WTC11 (cell line): ENCODE measurements at regions not wholly inside any gene's neighbourhood (a gene's known extent, or its start where the extent isn't known, plus 50 kb on each side); places are given as distances from the start of the nearest gene placed in this dataset.

ENCODE experiments used
- ATAC-seq: fragments of 200-7000 bp; cut with Tn5 transposase; 2 replicates; pipeline ENCODE4 v1.10.0; 2021; ENCODE audit warnings: mild to moderate bottlenecking, moderate library complexity
- CTCF ChIA-PET: fragments of 300-600 bp; sonication (Branson Sonifier 250); formaldehyde crosslinking; loops from one replicate; lab custom pipeline; 2021; ENCODE audit warnings: antibody characterized with exemption; lab: Charles Lee
- POLR2A ChIA-PET: fragments of 350-600 bp; sonication (Branson Sonifier 250); formaldehyde crosslinking; loops from one replicate; lab custom pipeline; 2021; ENCODE audit warnings: antibody characterized with exemption; lab: Charles Lee
- DNase-seq: peaks from one replicate; pipeline ENCODE4 v3.0.0; 2021; ENCODE audit warnings: low spot score
- H3K27ac Mint-ChIP-seq: 2 replicates; pipeline ENCODE4 v1.8.0; 2021; ENCODE audit warnings: mixed read lengths
- H3K27me3 Mint-ChIP-seq: 2 replicates; pipeline ENCODE4 v1.8.0; 2021; ENCODE audit warnings: low read depth, mild to moderate bottlenecking, moderate library complexity, mixed read lengths
- H3K36me3 Mint-ChIP-seq: 2 replicates; pipeline ENCODE4 v1.8.0; 2021; ENCODE audit warnings: mixed read lengths
- H3K4me1 Mint-ChIP-seq: 2 replicates; pipeline ENCODE4 v1.8.0; 2022; ENCODE audit warnings: mixed read lengths
- H3K4me3 Mint-ChIP-seq: 2 replicates; pipeline ENCODE4 v1.8.0; 2021; ENCODE audit warnings: mild to moderate bottlenecking, moderate library complexity, mixed read lengths
- H3K9me3 Mint-ChIP-seq: 2 replicates; pipeline ENCODE4 v1.8.0; 2021; ENCODE audit warnings: mixed read lengths
- ELF4 ChIP-seq: sonication (generic); formaldehyde crosslinking; IDR thresholded peaks from 2 replicates; pipeline ENCODE4 v1.8.1; 2022; ENCODE audit warnings: low read depth, mild to moderate bottlenecking, moderate library complexity, missing genetic modification reagents
- FOXJ3 ChIP-seq: sonication (generic); formaldehyde crosslinking; IDR thresholded peaks from 2 replicates; pipeline ENCODE4 v1.9.0; 2021; ENCODE audit warnings: missing genetic modification reagents, mild to moderate bottlenecking, borderline replicate concordance
- FOXP4 ChIP-seq: sonication (generic); formaldehyde crosslinking; IDR thresholded peaks from 2 replicates; pipeline ENCODE4 v1.8.0; 2022; ENCODE audit warnings: mild to moderate bottlenecking, missing genetic modification reagents
- IRF2 ChIP-seq: sonication (generic); formaldehyde crosslinking; IDR thresholded peaks from 2 replicates; pipeline ENCODE4 v1.8.0; 2022; ENCODE audit warnings: low read depth, missing genetic modification reagents, borderline replicate concordance
- MYBL2 ChIP-seq: sonication (generic); formaldehyde crosslinking; IDR thresholded peaks from 2 replicates; pipeline ENCODE4 v1.8.1; 2023; ENCODE audit warnings: mild to moderate bottlenecking, moderate library complexity, missing genetic modification reagents
- NFE2L1 ChIP-seq: sonication (generic); formaldehyde crosslinking; IDR thresholded peaks from 2 replicates; pipeline ENCODE4 v1.8.1; 2023; ENCODE audit warnings: missing genetic modification reagents
- NR2C2 ChIP-seq: sonication (generic); formaldehyde crosslinking; IDR thresholded peaks from 2 replicates; pipeline ENCODE4 v1.8.0; 2022; ENCODE audit warnings: mild to moderate bottlenecking, missing genetic modification reagents
- PREB ChIP-seq: sonication (generic); formaldehyde crosslinking; IDR thresholded peaks from 2 replicates; pipeline ENCODE4 v1.8.1; 2022; ENCODE audit warnings: mild to moderate bottlenecking, missing genetic modification reagents, moderate library complexity, borderline replicate concordance
- RORB ChIP-seq: fragments of 250-450 bp; sonication (Bioruptor Pico); IDR thresholded peaks from 2 replicates; pipeline ENCODE4 v1.9.0; 2021; ENCODE audit warnings: mild to moderate bottlenecking
- TP53 ChIP-seq: sonication (generic); formaldehyde crosslinking; IDR thresholded peaks from 2 replicates; pipeline ENCODE4 v1.8.1; 2023; ENCODE audit warnings: mild to moderate bottlenecking, missing genetic modification reagents
- ZNF219 ChIP-seq: sonication (generic); formaldehyde crosslinking; IDR thresholded peaks from 2 replicates; pipeline ENCODE4 v1.8.0; 2023; ENCODE audit warnings: missing genetic modification reagents, mild to moderate bottlenecking, borderline replicate concordance
- ZNF263 ChIP-seq: sonication (generic); formaldehyde crosslinking; IDR thresholded peaks from 2 replicates; pipeline ENCODE4 v1.8.1; 2022; ENCODE audit warnings: low read depth, mild to moderate bottlenecking, moderate library complexity, missing genetic modification reagents
- ZNF396 ChIP-seq: fragments of 250-450 bp; sonication (Bioruptor Pico); IDR thresholded peaks from 2 replicates; pipeline ENCODE4 v1.8.0; 2021; ENCODE audit warnings: mild to moderate bottlenecking, moderate library complexity, borderline replicate concordance
- ZNF425 ChIP-seq: fragments of 250-450 bp; sonication (Bioruptor Pico); conservative IDR thresholded peaks from 2 replicates; pipeline ENCODE4 v1.9.0; 2021; ENCODE audit warnings: mild to moderate bottlenecking
- TF ChIP-seq, protein P1 (sequence below): sonication (generic); formaldehyde crosslinking; IDR thresholded peaks from 2 replicates; pipeline ENCODE4 v1.8.1; 2022; ENCODE audit warnings: low read depth, missing genetic modification reagents, borderline replicate concordance
- TF ChIP-seq, protein P2 (sequence below): fragments of 250-450 bp; sonication (Bioruptor Pico); IDR thresholded peaks from 2 replicates; pipeline ENCODE4 v2.1.2; 2022; ENCODE audit warnings: mild to moderate bottlenecking, moderate library complexity
- TF ChIP-seq, protein P3 (sequence below): sonication (generic); formaldehyde crosslinking; IDR thresholded peaks from 2 replicates; pipeline ENCODE4 v1.8.1; 2023; ENCODE audit warnings: mild to moderate bottlenecking, missing genetic modification reagents
- TF ChIP-seq, protein P4 (sequence below): sonication (generic); formaldehyde crosslinking; IDR thresholded peaks from 2 replicates; pipeline ENCODE4 v1.8.0; 2022; ENCODE audit warnings: missing genetic modification reagents
- TF ChIP-seq, protein P5 (sequence below): sonication (generic); formaldehyde crosslinking; IDR thresholded peaks from 2 replicates; pipeline ENCODE4 v1.8.1; 2022; ENCODE audit warnings: missing genetic modification reagents, borderline replicate concordance
- TF ChIP-seq, protein P6 (sequence below): fragments of 250-450 bp; sonication (Bioruptor Pico); IDR thresholded peaks from 2 replicates; pipeline ENCODE4 v1.9.0; 2021; ENCODE audit warnings: moderate library complexity, mild to moderate bottlenecking, inconsistent platforms, borderline replicate concordance

DNA sequence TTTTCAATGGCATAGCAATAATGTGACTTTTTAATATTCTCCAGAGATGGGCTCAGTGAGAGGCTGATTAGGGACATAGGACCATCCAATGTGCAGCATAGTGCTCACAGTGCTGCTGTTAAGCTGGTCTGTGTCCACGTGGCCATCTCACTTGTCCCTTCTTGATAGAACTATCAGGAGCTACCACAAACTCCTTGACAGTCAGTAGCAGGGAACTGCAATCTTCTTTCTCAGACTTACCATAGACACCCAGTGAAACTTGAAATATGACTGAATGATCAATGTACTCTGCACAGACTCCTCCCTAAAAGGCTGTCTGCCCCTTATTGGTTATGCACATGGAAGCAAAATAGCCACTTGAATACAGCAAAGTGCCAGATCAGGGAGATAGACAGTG lies 64.5 kb upstream of the WARS2 start:
- ChIA-PET POLR2A (no interaction called here), CTCF (no interaction called here)
- no peaks in the 10 kb centered on the region for H3K4me1 Mint-ChIP-seq
- ATAC-seq (no peak), DNase-seq (no peak)
- TF ChIP-seq NR2C2 (CRISPR knock-in tag) (no peak), TP53 (CRISPR knock-in tag) (no peak), ZNF425 (CRISPR knock-in tag) (no peak), ZNF219 (CRISPR knock-in tag) (no peak), MYBL2 (no peak), ZNF263 (CRISPR knock-in tag) (no peak), FOXP4 (no peak), ELF4 (no peak), RORB (CRISPR knock-in tag) (no peak), ZNF396 (no peak), FOXJ3 (CRISPR knock-in tag) (no peak), IRF2 (CRISPR knock-in tag) (no peak), NFE2L1 (CRISPR knock-in tag) (no peak), PREB (no peak)
- TF ChIP-seq, protein P1, sequence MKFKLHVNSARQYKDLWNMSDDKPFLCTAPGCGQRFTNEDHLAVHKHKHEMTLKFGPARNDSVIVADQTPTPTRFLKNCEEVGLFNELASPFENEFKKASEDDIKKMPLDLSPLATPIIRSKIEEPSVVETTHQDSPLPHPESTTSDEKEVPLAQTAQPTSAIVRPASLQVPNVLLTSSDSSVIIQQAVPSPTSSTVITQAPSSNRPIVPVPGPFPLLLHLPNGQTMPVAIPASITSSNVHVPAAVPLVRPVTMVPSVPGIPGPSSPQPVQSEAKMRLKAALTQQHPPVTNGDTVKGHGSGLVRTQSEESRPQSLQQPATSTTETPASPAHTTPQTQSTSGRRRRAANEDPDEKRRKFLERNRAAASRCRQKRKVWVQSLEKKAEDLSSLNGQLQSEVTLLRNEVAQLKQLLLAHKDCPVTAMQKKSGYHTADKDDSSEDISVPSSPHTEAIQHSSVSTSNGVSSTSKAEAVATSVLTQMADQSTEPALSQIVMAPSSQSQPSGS (CRISPR knock-in tag), result no peak
- TF ChIP-seq, protein P2, sequence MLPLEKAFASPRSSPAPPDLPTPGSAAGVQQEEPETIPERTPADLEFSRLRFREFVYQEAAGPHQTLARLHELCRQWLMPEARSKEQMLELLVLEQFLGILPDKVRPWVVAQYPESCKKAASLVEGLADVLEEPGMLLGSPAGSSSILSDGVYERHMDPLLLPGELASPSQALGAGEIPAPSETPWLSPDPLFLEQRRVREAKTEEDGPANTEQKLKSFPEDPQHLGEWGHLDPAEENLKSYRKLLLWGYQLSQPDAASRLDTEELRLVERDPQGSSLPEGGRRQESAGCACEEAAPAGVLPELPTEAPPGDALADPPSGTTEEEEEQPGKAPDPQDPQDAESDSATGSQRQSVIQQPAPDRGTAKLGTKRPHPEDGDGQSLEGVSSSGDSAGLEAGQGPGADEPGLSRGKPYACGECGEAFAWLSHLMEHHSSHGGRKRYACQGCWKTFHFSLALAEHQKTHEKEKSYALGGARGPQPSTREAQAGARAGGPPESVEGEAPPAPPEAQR, result no peak
- TF ChIP-seq, protein P3, sequence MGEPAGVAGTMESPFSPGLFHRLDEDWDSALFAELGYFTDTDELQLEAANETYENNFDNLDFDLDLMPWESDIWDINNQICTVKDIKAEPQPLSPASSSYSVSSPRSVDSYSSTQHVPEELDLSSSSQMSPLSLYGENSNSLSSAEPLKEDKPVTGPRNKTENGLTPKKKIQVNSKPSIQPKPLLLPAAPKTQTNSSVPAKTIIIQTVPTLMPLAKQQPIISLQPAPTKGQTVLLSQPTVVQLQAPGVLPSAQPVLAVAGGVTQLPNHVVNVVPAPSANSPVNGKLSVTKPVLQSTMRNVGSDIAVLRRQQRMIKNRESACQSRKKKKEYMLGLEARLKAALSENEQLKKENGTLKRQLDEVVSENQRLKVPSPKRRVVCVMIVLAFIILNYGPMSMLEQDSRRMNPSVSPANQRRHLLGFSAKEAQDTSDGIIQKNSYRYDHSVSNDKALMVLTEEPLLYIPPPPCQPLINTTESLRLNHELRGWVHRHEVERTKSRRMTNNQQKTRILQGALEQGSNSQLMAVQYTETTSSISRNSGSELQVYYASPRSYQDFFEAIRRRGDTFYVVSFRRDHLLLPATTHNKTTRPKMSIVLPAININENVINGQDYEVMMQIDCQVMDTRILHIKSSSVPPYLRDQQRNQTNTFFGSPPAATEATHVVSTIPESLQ (CRISPR knock-in tag), result no peak
- TF ChIP-seq, protein P4, sequence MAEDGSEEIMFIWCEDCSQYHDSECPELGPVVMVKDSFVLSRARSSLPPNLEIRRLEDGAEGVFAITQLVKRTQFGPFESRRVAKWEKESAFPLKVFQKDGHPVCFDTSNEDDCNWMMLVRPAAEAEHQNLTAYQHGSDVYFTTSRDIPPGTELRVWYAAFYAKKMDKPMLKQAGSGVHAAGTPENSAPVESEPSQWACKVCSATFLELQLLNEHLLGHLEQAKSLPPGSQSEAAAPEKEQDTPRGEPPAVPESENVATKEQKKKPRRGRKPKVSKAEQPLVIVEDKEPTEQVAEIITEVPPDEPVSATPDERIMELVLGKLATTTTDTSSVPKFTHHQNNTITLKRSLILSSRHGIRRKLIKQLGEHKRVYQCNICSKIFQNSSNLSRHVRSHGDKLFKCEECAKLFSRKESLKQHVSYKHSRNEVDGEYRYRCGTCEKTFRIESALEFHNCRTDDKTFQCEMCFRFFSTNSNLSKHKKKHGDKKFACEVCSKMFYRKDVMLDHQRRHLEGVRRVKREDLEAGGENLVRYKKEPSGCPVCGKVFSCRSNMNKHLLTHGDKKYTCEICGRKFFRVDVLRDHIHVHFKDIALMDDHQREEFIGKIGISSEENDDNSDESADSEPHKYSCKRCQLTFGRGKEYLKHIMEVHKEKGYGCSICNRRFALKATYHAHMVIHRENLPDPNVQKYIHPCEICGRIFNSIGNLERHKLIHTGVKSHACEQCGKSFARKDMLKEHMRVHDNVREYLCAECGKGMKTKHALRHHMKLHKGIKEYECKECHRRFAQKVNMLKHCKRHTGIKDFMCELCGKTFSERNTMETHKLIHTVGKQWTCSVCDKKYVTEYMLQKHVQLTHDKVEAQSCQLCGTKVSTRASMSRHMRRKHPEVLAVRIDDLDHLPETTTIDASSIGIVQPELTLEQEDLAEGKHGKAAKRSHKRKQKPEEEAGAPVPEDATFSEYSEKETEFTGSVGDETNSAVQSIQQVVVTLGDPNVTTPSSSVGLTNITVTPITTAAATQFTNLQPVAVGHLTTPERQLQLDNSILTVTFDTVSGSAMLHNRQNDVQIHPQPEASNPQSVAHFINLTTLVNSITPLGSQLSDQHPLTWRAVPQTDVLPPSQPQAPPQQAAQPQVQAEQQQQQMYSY, result no peak
- TF ChIP-seq, protein P5, sequence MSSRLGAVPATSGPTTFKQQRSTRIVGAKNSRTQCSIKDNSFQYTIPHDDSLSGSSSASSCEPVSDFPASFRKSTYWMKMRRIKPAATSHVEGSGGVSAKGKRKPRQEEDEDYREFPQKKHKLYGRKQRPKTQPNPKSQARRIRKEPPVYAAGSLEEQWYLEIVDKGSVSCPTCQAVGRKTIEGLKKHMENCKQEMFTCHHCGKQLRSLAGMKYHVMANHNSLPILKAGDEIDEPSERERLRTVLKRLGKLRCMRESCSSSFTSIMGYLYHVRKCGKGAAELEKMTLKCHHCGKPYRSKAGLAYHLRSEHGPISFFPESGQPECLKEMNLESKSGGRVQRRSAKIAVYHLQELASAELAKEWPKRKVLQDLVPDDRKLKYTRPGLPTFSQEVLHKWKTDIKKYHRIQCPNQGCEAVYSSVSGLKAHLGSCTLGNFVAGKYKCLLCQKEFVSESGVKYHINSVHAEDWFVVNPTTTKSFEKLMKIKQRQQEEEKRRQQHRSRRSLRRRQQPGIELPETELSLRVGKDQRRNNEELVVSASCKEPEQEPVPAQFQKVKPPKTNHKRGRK (CRISPR knock-in tag), result no peak
- TF ChIP-seq, protein P6, sequence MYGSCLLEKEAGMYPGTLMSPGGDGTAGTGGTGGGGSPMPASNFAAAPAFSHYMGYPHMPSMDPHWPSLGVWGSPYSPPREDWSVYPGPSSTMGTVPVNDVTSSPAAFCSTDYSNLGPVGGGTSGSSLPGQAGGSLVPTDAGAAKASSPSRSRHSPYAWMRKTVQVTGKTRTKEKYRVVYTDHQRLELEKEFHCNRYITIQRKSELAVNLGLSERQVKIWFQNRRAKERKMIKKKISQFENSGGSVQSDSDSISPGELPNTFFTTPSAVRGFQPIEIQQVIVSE (CRISPR knock-in tag), result no peak
- H3K36me3 Mint-ChIP-seq, result peaks cover 5% of the 10 kb centered on the region
- H3K9me3 Mint-ChIP-seq, result peaks cover 22% of the 10 kb centered on the region
- H3K4me3 Mint-ChIP-seq, result no peak overlapping the region
- no peak overlapping the region for H3K27ac Mint-ChIP-seq
- H3K27me3 Mint-ChIP-seq, result no peaks in the 10 kb centered on the region; the same call in 1 of the 2 replicates
